GM23338 (cell line): ENCODE measurements at regions not wholly inside any gene's neighbourhood (a gene's known extent, or its start where the extent isn't known, plus 50 kb on each side); places are given as distances from the start of the nearest gene placed in this dataset.

Experiments
- ATAC-seq: fragments of 200-7000 bp; cut with Tn5 transposase; 3 replicates; pipeline ENCODE4 v1.9.1; 2020
- DNase-seq: peaks from one replicate; pipeline ENCODE4 v3.0.0-alpha.2; 2015; ENCODE audit warnings: low spot score
- H2AFZ ChIP-seq: fragments of 200-600 bp; sonication (generic); 2 replicates; pipeline ENCODE4 v1.8.0; 2016; ENCODE audit warnings: antibody characterized with exemption, mild to moderate bottlenecking, moderate library complexity
- H3F3A ChIP-seq: fragments of 200-600 bp; sonication (generic); replicated peaks from 2 replicates; pipeline ENCODE4 v1.8.0; 2017; ENCODE audit warnings: antibody characterized with exemption, mixed run types, low read depth
- H3K27ac ChIP-seq: fragments of 200-600 bp; sonication (generic); 2 replicates; pipeline ENCODE4 v1.6.1; 2016; ENCODE audit warnings: low read depth
- H3K27me3 ChIP-seq: fragments of 200-600 bp; sonication (generic); 2 replicates; pipeline ENCODE4 v1.8.0; 2016; ENCODE audit warnings: mild to moderate bottlenecking, mixed run types, moderate library complexity; ENCODE audit not compliant: insufficient read depth
- H3K36me3 ChIP-seq: fragments of 200-600 bp; sonication (generic); 2 replicates; pipeline ENCODE4 v1.8.0; 2016; ENCODE audit warnings: mild to moderate bottlenecking; ENCODE audit not compliant: insufficient read depth
- H3K4me1 ChIP-seq: fragments of 200-600 bp; sonication (generic); 2 replicates; pipeline ENCODE4 v1.8.0; 2016; ENCODE audit warnings: mild to moderate bottlenecking, moderate library complexity; ENCODE audit not compliant: insufficient read depth
- H3K4me2 ChIP-seq: fragments of 200-600 bp; sonication (generic); 2 replicates; pipeline ENCODE4 v1.7.1; 2017; ENCODE audit warnings: mixed run types
- H3K4me3 ChIP-seq: fragments of 200-600 bp; sonication (generic); 2 replicates; pipeline ENCODE4 v1.6.1; 2016; ENCODE audit warnings: mixed run types
- H3K79me2 ChIP-seq: fragments of 200-600 bp; sonication (generic); replicated peaks from 2 replicates; pipeline ENCODE4 v1.8.0; 2017; ENCODE audit warnings: mild to moderate bottlenecking; ENCODE audit not compliant: insufficient read depth
- H3K9me2 ChIP-seq: fragments of 200-600 bp; sonication (generic); 2 replicates; pipeline ENCODE4 v1.8.0; 2017; ENCODE audit not compliant: insufficient read depth
- H4K20me1 ChIP-seq: fragments of 200-600 bp; sonication (generic); replicated peaks from 2 replicates; pipeline ENCODE4 v1.8.0; 2017; ENCODE audit warnings: mild to moderate bottlenecking; ENCODE audit not compliant: insufficient read depth
- H3K27ac Mint-ChIP-seq: 2 replicates; pipeline ENCODE4 v1.8.0; 2020; ENCODE audit warnings: inconsistent platforms, mild to moderate bottlenecking, moderate library complexity, mixed read lengths
- H3K27me3 Mint-ChIP-seq: 3 replicates; pipeline ENCODE4 v1.8.0; 2022; ENCODE audit warnings: low read depth, mild to moderate bottlenecking, moderate library complexity, mixed read lengths, inconsistent platforms; ENCODE audit not compliant: insufficient read depth, poor library complexity
- H3K36me3 Mint-ChIP-seq: 3 replicates; pipeline ENCODE4 v1.8.0; 2021; ENCODE audit warnings: low read depth, mild to moderate bottlenecking, inconsistent platforms, moderate library complexity, mixed read lengths
- H3K4me1 Mint-ChIP-seq: 3 replicates; pipeline ENCODE4 v1.8.0; 2020; ENCODE audit warnings: mild to moderate bottlenecking, inconsistent platforms, mixed read lengths
- H3K4me3 Mint-ChIP-seq: 3 replicates; pipeline ENCODE4 v1.8.0; 2021; ENCODE audit warnings: moderate library complexity, mild to moderate bottlenecking, inconsistent platforms, mixed read lengths
- H3K9me3 Mint-ChIP-seq: 3 replicates; pipeline ENCODE4 v1.8.0; 2020; ENCODE audit warnings: moderate library complexity, mild to moderate bottlenecking, inconsistent platforms, mixed read lengths
- CREB1 ChIP-seq: fragments of 250-450 bp; sonication (Bioruptor Pico); IDR thresholded peaks from 2 replicates; pipeline ENCODE4 v1.5.0; 2020; ENCODE audit warnings: low read depth, mild to moderate bottlenecking, moderate library complexity
- CTCF ChIP-seq, 2 experiments: fragments of 200-600 bp in 1 of 2; sonication (generic) in 1 of 2; conservative IDR thresholded peaks; 2 replicates each; pipeline versions ENCODE4 v1.5.1 to v1.6.1; 2016 to 2017; ENCODE audit warnings: antibody characterized with exemption in 2 of 2, low read depth in 2 of 2, mild to moderate bottlenecking in 2 of 2, moderate library complexity in 1 of 2
- EZH2 ChIP-seq: fragments of 200-600 bp; sonication (generic); IDR thresholded peaks from one replicate; pipeline ENCODE4 v1.8.0; 2017; ENCODE audit warnings: antibody characterized with exemption, mild to moderate bottlenecking, low read depth; ENCODE audit not compliant: unreplicated experiment
- EZH2phosphoT487 ChIP-seq: fragments of 200-600 bp; sonication (generic); IDR thresholded peaks from one replicate; pipeline ENCODE4 v1.8.1; 2018; ENCODE audit warnings: antibody characterized with exemption; ENCODE audit not compliant: unreplicated experiment
- JUNB ChIP-seq: IDR thresholded peaks from one replicate; pipeline ENCODE4 v1.6.1; 2016; ENCODE audit warnings: antibody characterized with exemption; ENCODE audit not compliant: unreplicated experiment
- NANOG ChIP-seq: IDR thresholded peaks from 2 replicates; pipeline ENCODE4 v1.6.1; 2016; ENCODE audit warnings: antibody characterized with exemption, borderline replicate concordance
- POLR2AphosphoS5 ChIP-seq: IDR thresholded peaks from 2 replicates; pipeline ENCODE4 v1.6.1; 2016; ENCODE audit warnings: antibody characterized with exemption, low read depth
- STAT1 ChIP-seq: IDR thresholded peaks from one replicate; pipeline ENCODE4 v1.6.1; 2016; ENCODE audit warnings: antibody characterized with exemption; ENCODE audit not compliant: unreplicated experiment
- ZNF114 ChIP-seq: fragments of 250-450 bp; sonication (Bioruptor Pico); IDR thresholded peaks from 2 replicates; pipeline ENCODE4 v1.5.0; 2020; ENCODE audit warnings: mild to moderate bottlenecking, moderate library complexity
- ZNF331 ChIP-seq: fragments of 250-450 bp; sonication (Bioruptor Pico); IDR thresholded peaks from 2 replicates; pipeline ENCODE4 v1.5.0; 2020; ENCODE audit warnings: low read depth, mild to moderate bottlenecking, moderate library complexity
- ZNF462 ChIP-seq: fragments of 250-450 bp; sonication (Bioruptor Pico); IDR thresholded peaks from 2 replicates; pipeline ENCODE4 v1.5.0; 2020; ENCODE audit warnings: mild to moderate bottlenecking, moderate library complexity
- TF ChIP-seq, protein P1 (sequence below): IDR thresholded peaks from 2 replicates; pipeline ENCODE4 v1.6.1; 2016; ENCODE audit warnings: antibody characterized with exemption

- Histone ChIP-seq H2AFZ (no peak overlapping the region), H3K36me3 (no peaks in the 10 kb centered on the region; the same call in none of the 2 replicates), H3K27me3 (no peaks in the 10 kb centered on the region), H3K4me1 (no peaks in the 10 kb centered on the region), H3K4me2 (no peak overlapping the region), H3F3A (no peaks in the 10 kb centered on the region), H3K27ac (no peak overlapping the region), H3K4me3 (no peak overlapping the region), H3K9me2 (no peaks in the 10 kb centered on the region), H4K20me1 (no peaks in the 10 kb centered on the region), H3K79me2 (no peaks in the 10 kb centered on the region)
- no peak overlapping the region for H3K27ac Mint-ChIP-seq
- ATAC-seq = no peak
- peaks cover 2% of the 10 kb centered on the region for H3K27me3 Mint-ChIP-seq
- no peak for DNase-seq
- no peak for TF ChIP-seq STAT1
- no peak for TF ChIP-seq ZNF114 (CRISPR knock-in tag)
- TF ChIP-seq EZH2phosphoT487 = no peak
- no peak for TF ChIP-seq EZH2
- peaks cover 24% of the 10 kb centered on the region for H3K36me3 Mint-ChIP-seq
- no peak overlapping the region for H3K4me3 Mint-ChIP-seq
- H3K4me1 Mint-ChIP-seq = no peaks in the 10 kb centered on the region
- H3K9me3 Mint-ChIP-seq = peaks cover 95% of the 10 kb centered on the region
Measured at GRCh38 chr7:153590571-153590970, 461.6 kb upstream of the DPP6 start.

DNA sequence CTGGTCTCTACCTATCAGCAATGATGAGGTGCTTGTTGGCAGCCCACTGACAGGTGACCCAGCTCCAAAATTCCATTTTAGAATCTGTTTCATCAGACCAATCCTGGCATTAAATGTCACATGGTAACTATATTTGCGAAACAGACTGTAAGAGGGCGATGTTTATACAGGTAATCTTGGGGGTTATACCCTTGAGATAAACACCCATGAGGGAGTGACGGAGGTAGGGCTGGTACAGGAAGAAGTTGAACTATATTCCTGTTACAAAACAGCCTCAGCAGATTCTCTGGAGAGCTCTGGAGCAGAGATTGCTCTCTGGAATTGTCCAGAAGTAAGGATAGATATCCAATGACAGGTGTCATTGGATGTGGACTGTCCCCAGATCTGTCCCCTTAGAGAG is 444.8 kb upstream of the DPP6 start:
- H3K4me3 Mint-ChIP-seq = no peak overlapping the region
- TF ChIP-seq CTCF (conservative IDR thresholded peaks at IDR 0.05; ENCODE audit: low read depth in 2 of 2) (no peak), CREB1 (CRISPR knock-in tag) (no peak), JUNB (no peak), POLR2AphosphoS5 (no peak), ZNF462 (no peak), EZH2 (no peak), ZNF331 (CRISPR knock-in tag) (no peak), ZNF114 (CRISPR knock-in tag) (no peak), NANOG (no peak)
- TF ChIP-seq, protein P1, sequence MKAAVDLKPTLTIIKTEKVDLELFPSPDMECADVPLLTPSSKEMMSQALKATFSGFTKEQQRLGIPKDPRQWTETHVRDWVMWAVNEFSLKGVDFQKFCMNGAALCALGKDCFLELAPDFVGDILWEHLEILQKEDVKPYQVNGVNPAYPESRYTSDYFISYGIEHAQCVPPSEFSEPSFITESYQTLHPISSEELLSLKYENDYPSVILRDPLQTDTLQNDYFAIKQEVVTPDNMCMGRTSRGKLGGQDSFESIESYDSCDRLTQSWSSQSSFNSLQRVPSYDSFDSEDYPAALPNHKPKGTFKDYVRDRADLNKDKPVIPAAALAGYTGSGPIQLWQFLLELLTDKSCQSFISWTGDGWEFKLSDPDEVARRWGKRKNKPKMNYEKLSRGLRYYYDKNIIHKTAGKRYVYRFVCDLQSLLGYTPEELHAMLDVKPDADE = no peak

More for the DNA sequence above, 444.8 kb upstream of the DPP6 start:
- Mint-ChIP-seq H3K27me3 (no peaks in the 10 kb centered on the region), H3K9me3 (peaks cover 94% of the 10 kb centered on the region), H3K4me1 (no peaks in the 10 kb centered on the region), H3K36me3 (peaks cover 16% of the 10 kb centered on the region), H3K27ac (no peak overlapping the region)
- ATAC-seq (no peak), DNase-seq (no peak)
- no peaks in the 10 kb centered on the region for H4K20me1 ChIP-seq
- no peaks in the 10 kb centered on the region for H3F3A ChIP-seq
- no peaks in the 10 kb centered on the region for H3K79me2 ChIP-seq
- no peak overlapping the region for H2AFZ ChIP-seq
- no peaks in the 10 kb centered on the region for H3K9me2 ChIP-seq
- no peak overlapping the region for H3K27ac ChIP-seq
- peaks cover 4% of the 10 kb centered on the region for H3K36me3 ChIP-seq
- H3K4me1 ChIP-seq = no peaks in the 10 kb centered on the region
- no peak overlapping the region for H3K4me3 ChIP-seq
- no peaks in the 10 kb centered on the region for H3K27me3 ChIP-seq
- no peak overlapping the region for H3K4me2 ChIP-seq
